ENCODE measurements at regions not wholly inside any gene's neighbourhood (a gene's known extent, or its start where the extent isn't known, plus 50 kb on each side); places are given as distances from the start of the nearest gene placed in this dataset.

GRCh38 chr14:84891404-84891803, 638.5 kb upstream of the FLRT2 start:
- TF ChIP-seq CTCF (IDR thresholded peaks at IDR 0.05) (no peak), POLR2A (IDR thresholded peaks at IDR 0.05) (no peak)
